ENCODE measurements at regions not wholly inside any gene's neighbourhood (a gene's known extent, or its start where the extent isn't known, plus 50 kb on each side); places are given as distances from the start of the nearest gene placed in this dataset.

DNA sequence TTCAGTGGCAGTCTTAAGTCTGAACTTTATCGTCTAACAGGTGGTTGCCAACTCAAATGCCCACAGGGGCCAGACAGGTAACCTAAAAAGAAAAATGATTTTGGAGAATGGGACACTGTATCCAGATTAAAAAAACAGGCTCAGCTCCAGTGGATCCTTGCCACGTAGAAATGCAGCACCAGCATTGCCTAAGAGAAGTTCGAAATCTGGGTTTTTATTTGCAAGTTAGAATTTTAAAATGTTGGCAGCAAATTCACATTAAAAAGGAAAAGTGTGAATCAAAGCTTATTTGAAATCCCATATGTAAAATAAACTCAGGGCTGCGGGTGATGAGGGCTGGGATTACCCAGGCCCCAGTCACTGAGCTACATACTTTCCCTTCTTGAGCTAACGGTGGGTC, 408.5 kb upstream of the SUCLG2 start:
- in situ Hi-C loops (cut with MboI; ENCODE audit: low sequenced_read_pairs), result no loop called here

DNA sequence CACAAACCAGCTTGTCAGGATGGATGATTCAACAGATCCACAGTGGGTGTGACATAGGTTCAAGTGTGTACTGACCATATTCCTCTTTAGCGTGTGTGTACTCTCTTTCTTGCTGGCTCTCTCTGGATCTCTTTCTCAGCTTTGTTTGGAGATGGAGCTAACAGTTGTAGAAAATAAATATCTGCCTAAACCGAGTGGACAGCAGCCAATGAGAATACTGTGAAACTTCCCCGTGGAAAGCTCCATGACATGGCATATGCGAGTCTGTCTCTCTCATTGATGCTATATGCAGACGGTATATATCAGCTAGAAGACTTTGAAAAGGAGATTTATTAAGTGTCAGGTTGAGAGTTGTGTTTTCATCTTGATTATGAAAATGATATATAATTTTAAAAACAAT, 406.5 kb upstream of the SUCLG2 start:
- in situ Hi-C loops (cut with MboI; ENCODE audit: low sequenced_read_pairs), result no loop called here

DNA sequence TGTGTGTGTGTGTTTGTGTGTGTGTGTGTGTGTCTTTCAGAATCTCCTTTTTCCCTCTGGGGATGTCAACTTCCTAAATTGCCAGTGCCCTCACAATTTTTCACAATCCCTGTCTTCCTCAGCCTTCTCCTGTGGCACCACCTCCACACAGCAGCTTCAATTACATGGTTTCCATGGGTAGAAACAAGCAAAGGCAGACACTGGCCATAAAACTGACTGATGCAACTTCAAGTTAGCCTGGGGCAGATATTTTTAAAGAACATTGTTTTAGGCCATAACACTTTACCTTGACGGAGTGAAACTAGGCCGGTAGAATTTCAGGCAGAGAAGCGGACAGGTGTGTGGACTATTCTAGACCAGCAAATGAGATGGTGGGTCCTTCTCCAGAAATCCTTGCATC, 405.8 kb upstream of the SUCLG2 start:
- in situ Hi-C loops (cut with MboI; ENCODE audit: low sequenced_read_pairs), result no loop called here

DNA sequence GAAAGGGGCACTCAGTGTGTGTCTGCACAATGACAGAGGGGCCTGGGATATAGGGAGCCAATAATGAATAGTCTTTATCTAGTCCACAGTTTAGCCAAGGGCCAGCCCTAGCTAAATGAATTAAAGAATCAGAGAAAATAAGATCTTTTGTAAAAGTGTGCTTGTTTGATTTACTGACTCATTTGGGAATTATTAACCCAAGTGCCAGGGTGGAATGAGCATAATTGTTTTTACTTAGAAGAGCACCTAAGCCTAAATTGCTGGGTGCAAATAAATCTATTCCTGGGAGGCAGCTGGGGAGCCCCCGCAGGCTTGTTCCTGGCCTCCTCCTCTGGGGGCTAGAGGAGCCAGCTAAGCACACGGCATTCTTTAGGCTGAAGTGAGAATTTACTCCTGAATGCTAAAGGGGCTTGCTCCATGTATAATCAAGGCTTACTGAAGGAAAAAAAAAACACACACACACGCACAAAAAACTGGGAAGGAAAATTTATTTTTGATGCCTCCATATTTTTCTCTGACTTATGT, 405.3 kb upstream of the SUCLG2 start:
- in situ Hi-C loops (cut with MboI; ENCODE audit: low sequenced_read_pairs), result no loop called here

DNA sequence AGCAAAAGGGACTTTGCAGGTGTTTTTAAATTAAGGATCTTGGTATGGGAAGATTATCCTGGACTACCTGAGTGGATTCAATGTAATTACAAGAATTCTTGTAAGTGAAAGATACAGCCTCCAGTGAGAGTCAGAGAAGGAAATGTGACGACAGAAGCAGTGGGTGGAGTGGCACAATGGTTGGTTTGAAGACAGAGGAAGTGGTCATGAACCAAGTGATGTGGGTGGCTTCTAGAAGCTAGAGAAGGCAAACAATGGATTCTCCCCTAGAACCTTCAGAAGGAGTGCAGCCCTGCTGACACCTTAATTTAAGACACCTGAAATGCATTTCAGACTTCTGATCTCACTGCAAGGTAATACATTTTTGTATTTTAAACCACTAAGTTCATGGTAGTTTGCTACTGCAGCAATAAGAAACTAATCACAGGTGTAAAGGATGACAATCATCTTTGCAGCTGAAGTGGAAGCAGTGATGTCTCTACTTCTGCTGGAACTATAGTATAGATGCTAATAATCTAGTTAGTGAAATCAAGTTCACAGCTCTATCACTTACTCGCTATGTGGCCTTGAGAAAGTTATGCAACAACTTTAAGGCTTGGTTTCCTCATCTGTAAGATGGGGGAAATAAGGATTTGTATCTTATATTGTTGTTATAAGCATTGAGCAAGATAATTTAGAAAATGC, 403.4 kb upstream of the SUCLG2 start:
- in situ Hi-C loops (cut with MboI; ENCODE audit: low sequenced_read_pairs), result no loop called here

GRCh38 chr3:68056556-68056955, 402.1 kb upstream of the SUCLG2 start:
- in situ Hi-C loops (cut with MboI; ENCODE audit: low sequenced_read_pairs), result no loop called here

- in situ Hi-C loops (cut with MboI; ENCODE audit: low sequenced_read_pairs), result no loop called here
Measured at GRCh38 chr3:68055215-68055614, 400.8 kb upstream of the SUCLG2 start.

DNA sequence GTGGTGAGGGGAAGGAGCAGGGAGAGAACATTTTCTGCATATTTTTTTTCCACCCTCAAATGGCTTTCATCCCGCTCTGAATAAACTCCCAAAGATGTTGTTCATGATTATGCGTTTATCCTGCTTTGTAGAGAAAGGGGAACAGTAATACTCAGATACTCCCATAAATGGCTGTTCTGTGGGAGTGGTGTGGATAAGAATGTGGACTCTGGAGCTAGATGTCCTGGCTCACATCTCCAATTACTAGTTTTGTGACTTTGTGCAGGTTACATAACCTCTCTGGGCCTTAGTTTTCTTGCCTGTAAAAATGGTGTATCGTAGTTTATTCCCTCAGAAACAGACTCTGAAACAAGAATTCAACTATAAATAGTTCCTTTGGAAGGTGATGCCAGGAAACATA, 395.4 kb upstream of the SUCLG2 start:
- in situ Hi-C loops (cut with MboI; ENCODE audit: low sequenced_read_pairs), result no loop called here

DNA sequence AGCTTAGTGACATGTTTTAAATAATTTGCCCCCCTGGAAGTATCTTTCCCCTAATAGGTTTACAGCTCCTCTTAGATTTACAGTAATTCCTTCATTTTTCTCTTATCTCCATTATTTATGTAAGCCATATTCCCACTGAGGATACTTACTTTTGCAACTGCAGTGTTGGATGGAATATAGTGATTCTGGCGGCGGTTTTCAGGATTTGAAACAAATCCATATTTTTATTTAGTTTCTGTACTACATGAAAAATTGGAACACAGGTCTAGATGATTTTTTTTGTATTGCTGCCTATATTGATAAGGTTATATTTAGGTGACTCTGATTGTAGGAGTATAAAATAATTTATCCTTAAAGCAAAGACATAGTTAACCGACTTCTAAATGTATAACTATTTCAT, 391.6 kb upstream of the SUCLG2 start:
- in situ Hi-C loops (cut with MboI; ENCODE audit: low sequenced_read_pairs), result no loop called here

DNA sequence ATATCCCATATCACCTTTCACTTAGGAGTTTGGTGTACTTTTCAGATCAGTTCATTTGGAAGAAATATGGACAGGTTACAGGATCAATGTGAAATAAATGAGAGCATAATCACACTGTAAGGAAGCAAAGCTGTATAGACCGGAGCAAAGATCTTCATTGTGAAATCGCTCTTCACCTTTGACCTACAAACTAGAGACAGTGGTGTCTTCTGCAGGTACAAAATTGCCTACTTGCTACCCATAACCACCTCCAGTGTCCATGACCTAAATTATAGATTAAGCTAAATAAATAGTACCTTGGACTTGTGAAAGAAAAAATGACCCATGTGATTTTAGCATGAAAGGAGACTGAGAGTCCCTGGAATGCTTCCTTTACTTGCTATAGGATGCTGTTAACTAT, 379.5 kb upstream of the SUCLG2 start:
- in situ Hi-C loops (cut with MboI; ENCODE audit: low sequenced_read_pairs), result no loop called here

DNA sequence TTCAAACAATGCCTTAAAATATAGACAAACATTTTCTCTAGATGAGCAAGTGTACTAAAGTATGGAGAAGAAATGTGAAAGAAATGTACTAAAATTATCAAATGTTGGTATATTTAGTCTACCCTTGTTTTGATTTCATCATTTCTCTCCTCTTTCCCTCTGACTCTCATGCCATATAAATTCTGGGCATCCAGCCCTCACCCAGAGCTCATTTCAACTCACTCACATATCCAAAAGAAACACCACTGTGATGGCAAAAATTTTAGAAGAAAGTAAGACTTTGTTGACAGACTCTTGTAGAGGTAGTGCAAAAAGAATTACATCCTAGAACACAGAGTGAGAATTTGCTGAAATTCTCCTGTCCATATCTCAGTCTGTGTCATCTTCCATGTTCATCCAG, 377.8 kb upstream of the SUCLG2 start:
- in situ Hi-C loops (cut with MboI; ENCODE audit: low sequenced_read_pairs), result no loop called here

DNA sequence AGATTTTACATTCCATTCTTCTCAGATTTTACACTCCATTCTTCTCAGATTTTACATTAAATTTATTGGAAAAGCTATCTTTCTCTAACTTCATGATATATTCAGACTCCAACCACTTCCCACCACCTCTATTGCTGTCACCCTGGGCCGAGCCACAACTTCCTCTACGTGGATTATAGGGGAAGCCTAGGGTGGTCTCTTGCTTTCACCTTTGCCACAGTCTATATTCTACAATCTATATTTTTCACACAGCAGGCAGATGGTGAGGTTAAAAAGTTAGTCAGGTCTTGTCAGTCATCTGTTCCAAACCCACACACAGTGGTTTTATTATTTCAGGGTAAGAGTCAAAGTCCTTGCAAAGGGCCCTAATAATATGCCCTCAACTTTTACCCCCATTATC, 370.8 kb upstream of the SUCLG2 start:
- in situ Hi-C loops (cut with MboI; ENCODE audit: low sequenced_read_pairs), result no loop called here

GRCh38 chr3:68019876-68020275, 365.5 kb upstream of the SUCLG2 start:
- in situ Hi-C loops (cut with MboI; ENCODE audit: low sequenced_read_pairs), result no loop called here

GRCh38 chr3:68018275-68018674, 363.9 kb upstream of the SUCLG2 start:
- in situ Hi-C loops (cut with MboI; ENCODE audit: low sequenced_read_pairs), result no loop called here

DNA sequence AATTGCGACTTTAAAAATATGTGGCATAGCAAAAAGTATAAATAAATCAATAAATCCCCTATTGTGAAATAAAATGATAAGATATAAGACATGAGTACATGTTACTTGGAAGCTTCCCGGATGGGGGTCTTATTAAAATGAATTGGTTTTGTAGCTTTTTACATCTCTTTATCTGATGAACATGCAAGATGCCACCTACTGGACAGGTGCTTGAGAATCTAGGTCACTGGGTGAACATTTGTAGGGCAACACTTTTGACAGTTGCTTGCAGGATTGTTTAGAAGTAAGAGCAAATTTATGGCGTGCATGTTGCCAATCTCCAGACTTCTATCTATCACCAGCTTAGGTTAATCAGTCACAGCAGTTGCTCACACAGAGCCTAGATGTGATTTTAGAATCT, 362.7 kb upstream of the SUCLG2 start:
- in situ Hi-C loops (cut with MboI; ENCODE audit: low sequenced_read_pairs), result no loop called here

DNA sequence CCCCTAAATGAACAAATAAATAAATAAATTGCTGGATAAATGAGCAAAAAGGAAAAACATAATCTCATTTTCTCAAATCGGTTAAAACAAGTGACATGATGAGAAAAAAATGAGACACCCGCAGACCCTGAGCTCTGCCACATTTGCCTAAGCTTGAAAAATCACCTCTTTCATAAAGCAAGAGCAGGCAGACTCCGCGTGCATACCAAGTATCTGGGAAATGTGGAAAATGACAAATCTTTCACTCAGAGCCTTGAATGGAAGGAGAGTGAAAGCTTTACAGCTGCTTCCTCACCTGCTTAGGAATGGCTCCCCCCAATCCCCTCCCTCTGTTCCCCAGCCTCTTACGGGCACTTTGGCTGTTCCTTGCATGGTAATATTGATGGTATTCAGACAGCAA, 355.5 kb upstream of the SUCLG2 start:
- in situ Hi-C loops (cut with MboI; ENCODE audit: low sequenced_read_pairs), result no loop called here

DNA sequence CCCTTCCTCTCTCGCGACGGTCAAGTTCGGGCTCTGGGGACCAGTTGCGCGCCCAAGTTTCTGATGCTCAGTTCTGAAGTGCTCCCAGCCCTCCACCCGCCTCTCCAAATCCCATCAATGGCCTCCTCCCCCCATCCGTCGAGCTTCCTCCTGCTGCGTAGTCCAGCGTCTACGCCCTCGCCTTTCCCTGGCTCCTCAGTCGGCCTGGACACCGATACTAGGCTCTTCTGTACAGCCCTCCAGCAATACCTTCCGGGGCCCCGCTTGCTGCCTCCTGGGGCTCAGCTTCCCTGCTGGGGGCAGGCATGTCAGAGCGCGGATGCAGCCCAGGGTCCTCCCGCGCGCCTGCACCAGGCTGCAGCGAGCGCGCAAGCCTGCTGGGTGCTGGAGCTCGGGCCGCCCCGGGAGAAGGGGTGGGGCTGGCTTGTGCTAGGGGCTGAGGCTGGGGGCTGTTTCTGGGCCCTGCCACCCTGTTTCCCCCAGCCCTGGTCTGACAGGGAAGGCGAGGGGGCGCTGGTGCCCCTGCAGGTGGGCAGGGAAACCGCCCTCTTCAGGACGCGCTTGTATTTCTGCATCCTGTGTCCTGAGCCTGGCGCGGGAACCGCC, 353.3 kb upstream of the SUCLG2 start:
- in situ Hi-C loops (cut with MboI; ENCODE audit: low sequenced_read_pairs), result no loop called here

GRCh38 chr3:68006646-68007045, 352.2 kb upstream of the SUCLG2 start:
- in situ Hi-C loops (cut with MboI; ENCODE audit: low sequenced_read_pairs), result no loop called here

GRCh38 chr3:68004091-68004490, 349.7 kb upstream of the SUCLG2 start:
- in situ Hi-C loops (cut with MboI; ENCODE audit: low sequenced_read_pairs), result no loop called here

- in situ Hi-C loops (cut with MboI; ENCODE audit: low sequenced_read_pairs), result no loop called here
Measured at GRCh38 chr3:67998281-67998680, 343.9 kb upstream of the SUCLG2 start.

- in situ Hi-C loops (cut with MboI; ENCODE audit: low sequenced_read_pairs), result no loop called here
Measured at GRCh38 chr3:67995206-67995605, 340.8 kb upstream of the SUCLG2 start.

DNA sequence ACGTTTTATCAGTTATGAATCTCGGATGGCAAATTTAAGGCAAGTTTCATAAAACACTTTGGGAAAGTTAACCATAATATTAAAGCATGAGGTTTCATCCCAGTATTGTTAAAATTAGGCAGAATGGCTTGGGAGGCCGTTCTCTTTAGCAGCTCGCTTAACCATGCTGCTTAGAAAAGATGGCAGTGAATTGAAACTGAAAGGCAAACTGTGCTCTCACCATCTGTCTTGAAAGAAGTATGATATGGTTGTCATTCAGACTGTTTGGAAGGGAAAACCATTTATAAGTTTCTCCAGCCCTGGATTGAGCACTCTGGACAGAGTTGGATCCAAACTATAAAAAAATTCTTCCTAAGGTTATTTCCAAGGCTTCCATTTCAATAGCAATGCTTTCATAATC, 332.3 kb upstream of the SUCLG2 start:
- in situ Hi-C loops (cut with MboI; ENCODE audit: low sequenced_read_pairs), result no loop called here

DNA sequence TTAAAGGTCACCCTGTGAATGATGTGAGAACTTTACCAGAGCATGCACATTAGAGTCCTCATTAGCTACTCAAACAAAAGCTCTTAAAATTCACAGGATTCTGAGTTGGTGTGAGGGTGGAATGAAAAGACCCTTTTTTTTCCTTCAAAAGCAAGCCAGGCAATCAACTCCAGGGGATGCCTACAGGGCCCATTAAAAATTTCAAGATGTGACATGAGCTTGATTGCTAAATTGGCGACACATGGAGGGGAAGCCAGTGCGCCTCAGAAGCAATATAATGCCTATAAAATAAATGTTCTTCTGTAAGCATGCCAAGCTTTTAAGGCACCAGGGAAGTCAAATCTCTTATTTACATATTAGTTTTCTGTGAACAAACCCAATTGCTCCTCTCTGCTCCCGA, 328.8 kb upstream of the SUCLG2 start:
- in situ Hi-C loops (cut with MboI; ENCODE audit: low sequenced_read_pairs), result no loop called here

All from HL-60/S4 treated with retinoic acid at 250 ng/mL for 4 days and 3 days (cell line).